ENCODE measurements at regions not wholly inside any gene's neighbourhood (a gene's known extent, or its start where the extent isn't known, plus 50 kb on each side); places are given as distances from the start of the nearest gene placed in this dataset.
"Not testable (repeated sequence)": the region's sequence is repeated elsewhere in the genome, so short reads cannot be mapped to it uniquely, and the experiment has no call there.

DNA sequence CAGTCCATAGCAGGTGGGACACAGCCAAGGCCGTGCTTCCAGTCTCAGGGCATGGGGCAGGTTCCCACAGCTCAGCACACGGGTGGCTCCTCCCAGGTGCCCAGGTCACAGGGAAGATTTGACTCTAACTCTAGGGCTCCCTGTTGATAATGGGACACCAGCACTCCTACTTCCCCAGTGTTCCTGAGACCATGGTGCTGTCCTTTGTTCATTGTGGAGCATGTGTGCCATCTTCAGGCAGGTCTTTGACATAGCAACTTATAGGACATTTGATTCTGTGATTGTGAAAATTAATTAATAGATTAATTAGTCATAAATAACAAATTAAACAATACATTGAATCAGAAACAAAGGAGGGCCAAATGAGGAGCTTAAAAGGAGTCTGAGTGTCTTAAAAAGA, 635.0 kb downstream of the RPIA start:
- no CpG with 5 or more reads among the region's 2 CpGs for whole genome bisulfite sequencing, 2 donors
- DNase-seq; H3K4me1 ChIP-seq; H3K9me3 ChIP-seq; intact Hi-C loops (cut with DNase I); H3K36me3 ChIP-seq; H3K27me3 ChIP-seq; H3K4me3 ChIP-seq; H3K27ac ChIP-seq; ATAC-seq: not testable (repeated sequence)
- TF ChIP-seq, protein P1, sequence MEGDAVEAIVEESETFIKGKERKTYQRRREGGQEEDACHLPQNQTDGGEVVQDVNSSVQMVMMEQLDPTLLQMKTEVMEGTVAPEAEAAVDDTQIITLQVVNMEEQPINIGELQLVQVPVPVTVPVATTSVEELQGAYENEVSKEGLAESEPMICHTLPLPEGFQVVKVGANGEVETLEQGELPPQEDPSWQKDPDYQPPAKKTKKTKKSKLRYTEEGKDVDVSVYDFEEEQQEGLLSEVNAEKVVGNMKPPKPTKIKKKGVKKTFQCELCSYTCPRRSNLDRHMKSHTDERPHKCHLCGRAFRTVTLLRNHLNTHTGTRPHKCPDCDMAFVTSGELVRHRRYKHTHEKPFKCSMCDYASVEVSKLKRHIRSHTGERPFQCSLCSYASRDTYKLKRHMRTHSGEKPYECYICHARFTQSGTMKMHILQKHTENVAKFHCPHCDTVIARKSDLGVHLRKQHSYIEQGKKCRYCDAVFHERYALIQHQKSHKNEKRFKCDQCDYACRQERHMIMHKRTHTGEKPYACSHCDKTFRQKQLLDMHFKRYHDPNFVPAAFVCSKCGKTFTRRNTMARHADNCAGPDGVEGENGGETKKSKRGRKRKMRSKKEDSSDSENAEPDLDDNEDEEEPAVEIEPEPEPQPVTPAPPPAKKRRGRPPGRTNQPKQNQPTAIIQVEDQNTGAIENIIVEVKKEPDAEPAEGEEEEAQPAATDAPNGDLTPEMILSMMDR (IDR thresholded peaks at IDR 0.05): peak in 6 of 9 donors; percentile 17 to 39 (median 28)

DNA sequence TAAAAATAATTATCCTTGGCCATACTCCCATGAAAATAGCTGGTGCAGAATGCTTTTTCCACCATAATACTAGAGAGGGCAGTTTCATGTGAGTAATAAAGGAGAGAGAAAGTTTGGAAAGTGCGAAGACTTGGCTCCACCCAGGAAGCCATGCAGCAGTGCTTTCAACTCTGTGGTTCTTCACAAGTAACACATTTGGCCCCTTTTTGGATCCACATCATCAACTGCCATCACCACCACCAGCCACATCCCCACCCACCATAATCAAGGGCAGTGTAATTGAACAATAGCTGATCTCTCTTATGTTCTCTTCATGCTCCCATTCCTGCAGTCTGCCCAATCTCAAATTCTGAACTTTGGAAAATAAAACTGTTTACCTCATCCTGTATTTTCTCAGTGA, 637.3 kb downstream of the RPIA start:
- H3K27me3 ChIP-seq; ATAC-seq; H3K36me3 ChIP-seq; H3K4me3 ChIP-seq; DNase-seq; H3K9me3 ChIP-seq; intact Hi-C loops (cut with DNase I); H3K4me1 ChIP-seq; H3K27ac ChIP-seq: not testable (repeated sequence)
- WGBS, 2 donors: no CpG with 5 or more reads among the region's 1 CpG

Small RNA genes in the stretch of these regions (microRNA-seq; reads per million reads assigned to microRNA genes)
- gene MIR4436A: 0 reads per million in 2 donors
